Lung microvascular endothelial cell (primary cell): ENCODE measurements at regions not wholly inside any gene's neighbourhood (a gene's known extent, or its start where the extent isn't known, plus 50 kb on each side); places are given as distances from the start of the nearest gene placed in this dataset.
A peak's percentile ranks its signal among the peaks of the same experiment; 100 is the strongest.
"Not testable (repeated sequence)": the region's sequence is repeated elsewhere in the genome, so short reads cannot be mapped to it uniquely, and the experiment has no call there.

Experiments used
- DNase-seq, 2 donors: peaks; one replicate each; pipeline versions ENCODE4 v3.0.0 to v3.0.0-alpha.2; 2010; ENCODE audit warnings: low read depth in 2 of 2

GRCh38 chr12:46983393-46983793 is 96.0 kb upstream of the PCED1B start:
- no peak for DNase-seq

GRCh38 chr12:46983959-46984841 is 95.2 kb upstream of the PCED1B start:
- peak; percentile 74 to 79 for DNase-seq

- no peak for DNase-seq
Observed at GRCh38 chr12:46985816-46986215, 93.6 kb upstream of the PCED1B start.

- DNase-seq, result not testable (repeated sequence)
Observed at GRCh38 chr12:46988122-46988521, 91.3 kb upstream of the PCED1B start.

- no peak for DNase-seq
Observed at GRCh38 chr12:46990211-46990610, 89.2 kb upstream of the PCED1B start.

GRCh38 chr12:46992051-46992450 is 87.4 kb upstream of the PCED1B start:
- not testable (repeated sequence) for DNase-seq

GRCh38 chr12:46998811-46999368 is 80.5 kb upstream of the PCED1B start:
- peak in 1 of 2 donors; percentile 86 for DNase-seq

GRCh38 chr12:47004634-47005033 is 74.8 kb upstream of the PCED1B start:
- peak in 1 of 2 donors; percentile 30 for DNase-seq

GRCh38 chr12:47007048-47007447 is 72.4 kb upstream of the PCED1B start:
- no peak for DNase-seq

GRCh38 chr12:47012552-47012951 is 66.9 kb upstream of the PCED1B start:
- no peak for DNase-seq

GRCh38 chr12:47014474-47014873 is 64.9 kb upstream of the PCED1B start:
- DNase-seq, result peak in 1 of 2 donors; percentile 95

GRCh38 chr12:47015381-47015780 is 64.0 kb upstream of the PCED1B start:
- DNase-seq, result no peak

- no peak for DNase-seq
Observed at GRCh38 chr12:47017041-47017713, 62.2 kb upstream of the PCED1B start.

- no peak for DNase-seq
Observed at GRCh38 chr12:47017901-47018475, 61.4 kb upstream of the PCED1B start.

GRCh38 chr12:47020211-47020821 is 59.1 kb upstream of the PCED1B start:
- no peak for DNase-seq

GRCh38 chr12:47021298-47021697 is 58.1 kb upstream of the PCED1B start:
- peak; percentile 83 to 96 for DNase-seq

GRCh38 chr12:47022296-47022695 is 57.1 kb upstream of the PCED1B start:
- DNase-seq, result peak in 1 of 2 donors; percentile 76

- DNase-seq, result no peak
Observed at GRCh38 chr12:47023311-47023710, 56.1 kb upstream of the PCED1B start.

GRCh38 chr12:47023953-47024352 is 55.5 kb upstream of the PCED1B start:
- DNase-seq, result no peak

GRCh38 chr12:47024463-47024862 is 55.0 kb upstream of the PCED1B start:
- DNase-seq, result no peak

- no peak for DNase-seq
Observed at GRCh38 chr12:47025349-47025748, 54.1 kb upstream of the PCED1B start.

- no peak for DNase-seq
Observed at GRCh38 chr12:47025798-47026197, 53.6 kb upstream of the PCED1B start.
